NCI-H2081 (cell line): ENCODE measurements at regions not wholly inside any gene's neighbourhood (a gene's known extent, or its start where the extent isn't known, plus 50 kb on each side); places are given as distances from the start of the nearest gene placed in this dataset.

Source experiments
- DNase-seq, 2 experiments: peaks; one replicate each; lab custom pipeline; 2025; lab: John Stamatoyannopoulos, UW

- peak; percentile 41 to 70 for DNase-seq
Observed at GRCh38 chr12:124396544-124397398, 101.9 kb downstream of the RFLNA start.

GRCh38 chr12:124395986-124396385 is 101.1 kb downstream of the RFLNA start:
- DNase-seq, result peak in 1 of 2 experiments; percentile 37

GRCh38 chr12:124395284-124395752 is 100.4 kb downstream of the RFLNA start:
- peak; percentile 90 to 93 for DNase-seq

GRCh38 chr12:124394462-124395128 is 99.7 kb downstream of the RFLNA start:
- peak in 1 of 2 experiments; percentile 16 for DNase-seq

- no peak for DNase-seq
Observed at GRCh38 chr12:124393831-124394230, 98.9 kb downstream of the RFLNA start.

GRCh38 chr12:124393414-124393790 is 98.5 kb downstream of the RFLNA start:
- DNase-seq, result no peak

GRCh38 chr12:124392667-124393413 is 97.9 kb downstream of the RFLNA start:
- peak; percentile 52 to 75 for DNase-seq

GRCh38 chr12:124392271-124392666 is 97.4 kb downstream of the RFLNA start:
- DNase-seq, result peak in 1 of 2 experiments; percentile 40

- peak in 1 of 2 experiments; percentile 22 for DNase-seq
Observed at GRCh38 chr12:124391340-124392261, 96.7 kb downstream of the RFLNA start.

GRCh38 chr12:124390442-124391097 is 95.7 kb downstream of the RFLNA start:
- no peak for DNase-seq

GRCh38 chr12:124389725-124390441 is 95.0 kb downstream of the RFLNA start:
- no peak for DNase-seq

GRCh38 chr12:124389138-124389724 is 94.3 kb downstream of the RFLNA start:
- DNase-seq, result peak; percentile 58 to 70

GRCh38 chr12:124388679-124389137 is 93.8 kb downstream of the RFLNA start:
- DNase-seq, result peak; percentile 68 to 69

- DNase-seq, result no peak
Observed at GRCh38 chr12:124388038-124388671, 93.3 kb downstream of the RFLNA start.

- DNase-seq, result no peak
Observed at GRCh38 chr12:124387528-124387911, 92.6 kb downstream of the RFLNA start.

- DNase-seq, result no peak
Observed at GRCh38 chr12:124386661-124387527, 92.0 kb downstream of the RFLNA start.

- no peak for DNase-seq
Observed at GRCh38 chr12:124386059-124386458, 91.2 kb downstream of the RFLNA start.
